ENCODE measurements at regions not wholly inside any gene's neighbourhood (a gene's known extent, or its start where the extent isn't known, plus 50 kb on each side); places are given as distances from the start of the nearest gene placed in this dataset.
A peak's percentile ranks its signal among the peaks of the same experiment; 100 is the strongest.

DNA sequence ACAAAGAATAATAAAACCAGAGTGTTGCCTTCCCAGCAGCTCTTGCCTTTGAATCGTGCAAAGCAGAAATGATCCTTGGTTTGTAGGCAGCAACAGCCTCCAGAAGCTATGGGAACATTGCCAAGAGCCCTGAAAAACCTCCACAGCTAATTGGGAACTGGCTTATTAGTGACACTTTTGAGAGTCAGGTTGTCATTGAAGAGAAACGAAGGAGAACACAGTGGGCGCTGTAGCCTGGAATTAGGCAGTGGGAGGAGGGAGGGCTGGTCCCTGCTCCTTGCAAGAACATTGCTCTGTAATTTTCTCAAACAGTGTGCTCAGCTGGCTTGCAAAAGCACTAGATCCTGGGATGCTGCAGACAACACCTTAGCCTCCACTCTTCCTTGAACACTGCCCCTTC lies 331.5 kb upstream of the EMCN start:
- no peak overlapping the region for H3K4me3 ChIP-seq (ENCODE audit: low read length)
- no peak for DNase-seq (ENCODE audit: low read depth)
- TF ChIP-seq, protein P1, sequence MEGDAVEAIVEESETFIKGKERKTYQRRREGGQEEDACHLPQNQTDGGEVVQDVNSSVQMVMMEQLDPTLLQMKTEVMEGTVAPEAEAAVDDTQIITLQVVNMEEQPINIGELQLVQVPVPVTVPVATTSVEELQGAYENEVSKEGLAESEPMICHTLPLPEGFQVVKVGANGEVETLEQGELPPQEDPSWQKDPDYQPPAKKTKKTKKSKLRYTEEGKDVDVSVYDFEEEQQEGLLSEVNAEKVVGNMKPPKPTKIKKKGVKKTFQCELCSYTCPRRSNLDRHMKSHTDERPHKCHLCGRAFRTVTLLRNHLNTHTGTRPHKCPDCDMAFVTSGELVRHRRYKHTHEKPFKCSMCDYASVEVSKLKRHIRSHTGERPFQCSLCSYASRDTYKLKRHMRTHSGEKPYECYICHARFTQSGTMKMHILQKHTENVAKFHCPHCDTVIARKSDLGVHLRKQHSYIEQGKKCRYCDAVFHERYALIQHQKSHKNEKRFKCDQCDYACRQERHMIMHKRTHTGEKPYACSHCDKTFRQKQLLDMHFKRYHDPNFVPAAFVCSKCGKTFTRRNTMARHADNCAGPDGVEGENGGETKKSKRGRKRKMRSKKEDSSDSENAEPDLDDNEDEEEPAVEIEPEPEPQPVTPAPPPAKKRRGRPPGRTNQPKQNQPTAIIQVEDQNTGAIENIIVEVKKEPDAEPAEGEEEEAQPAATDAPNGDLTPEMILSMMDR (conservative IDR thresholded peaks at IDR 0.05; ENCODE audit: low read length): no peak

DNA sequence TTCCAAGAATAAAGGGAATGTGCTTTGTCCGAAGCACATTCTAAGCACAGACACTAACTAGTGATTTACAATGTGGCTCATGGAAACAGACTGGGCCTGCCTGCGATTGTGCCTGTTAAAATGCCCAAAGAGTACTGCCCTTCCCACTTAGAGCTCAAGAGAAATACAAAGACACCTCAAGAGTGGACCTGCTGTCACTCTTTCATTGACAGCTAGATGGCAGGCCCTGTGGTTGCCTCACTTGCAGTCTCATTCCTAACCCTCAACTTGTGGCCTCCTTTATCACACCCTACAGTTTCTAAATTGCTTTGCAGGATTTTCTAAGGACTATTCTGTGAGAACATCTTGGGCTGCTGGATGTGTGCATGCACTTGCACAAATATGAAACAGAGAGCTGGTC lies 331.0 kb upstream of the EMCN start:
- H3K4me3 ChIP-seq (ENCODE audit: low read length): no peak overlapping the region
- DNase-seq (ENCODE audit: low read depth): no peak
- TF ChIP-seq, protein P1 (conservative IDR thresholded peaks at IDR 0.05; ENCODE audit: low read length): no peak; the same call in 1 of the 2 replicates

DNA sequence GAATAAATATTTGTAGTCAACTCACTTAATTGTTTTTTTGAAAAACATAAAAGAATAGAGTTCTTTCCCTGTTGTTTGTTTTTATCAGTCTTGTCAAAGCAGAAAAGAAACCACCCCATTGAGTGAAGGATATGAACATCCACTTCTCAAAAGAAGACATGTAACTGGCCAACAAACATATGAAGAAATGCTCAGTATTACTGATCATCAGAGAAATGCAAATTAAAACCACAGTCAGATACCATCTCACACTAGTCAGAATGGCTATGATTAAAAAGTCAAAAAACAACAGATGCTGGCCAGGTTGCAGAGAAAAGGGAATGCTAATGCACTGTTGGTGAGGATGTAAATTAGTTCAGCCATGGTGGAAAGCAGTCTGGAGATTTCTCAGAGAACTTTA lies 326.1 kb upstream of the EMCN start:
- no peak overlapping the region for H3K4me3 ChIP-seq (ENCODE audit: low read length)
- DNase-seq (ENCODE audit: low read depth): peak; percentile 20
- TF ChIP-seq, protein P1 (conservative IDR thresholded peaks at IDR 0.05; ENCODE audit: low read length): no peak

DNA sequence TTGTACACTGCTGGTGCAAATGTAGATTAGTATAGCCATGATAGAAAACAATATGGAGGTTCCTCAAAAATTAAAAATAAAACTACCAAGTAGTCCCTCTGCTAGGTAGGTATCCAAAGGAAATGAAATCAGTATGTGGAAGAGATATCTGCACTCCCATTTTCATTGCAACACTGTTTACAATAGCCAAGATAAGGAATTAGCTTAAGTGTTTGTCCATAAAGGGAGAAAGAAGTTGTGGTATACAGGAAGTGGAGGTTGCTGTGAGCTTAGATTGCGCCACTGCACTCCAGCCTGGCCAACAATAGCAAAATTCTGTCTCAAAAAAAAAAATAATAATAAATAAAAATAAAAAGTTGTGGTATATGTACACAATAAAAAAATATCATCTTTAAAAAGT lies 325.0 kb upstream of the EMCN start:
- no peak overlapping the region for H3K4me3 ChIP-seq (ENCODE audit: low read length)
- no peak for DNase-seq (ENCODE audit: low read depth)
- TF ChIP-seq, protein P1 (conservative IDR thresholded peaks at IDR 0.05; ENCODE audit: low read length): no peak

DNA sequence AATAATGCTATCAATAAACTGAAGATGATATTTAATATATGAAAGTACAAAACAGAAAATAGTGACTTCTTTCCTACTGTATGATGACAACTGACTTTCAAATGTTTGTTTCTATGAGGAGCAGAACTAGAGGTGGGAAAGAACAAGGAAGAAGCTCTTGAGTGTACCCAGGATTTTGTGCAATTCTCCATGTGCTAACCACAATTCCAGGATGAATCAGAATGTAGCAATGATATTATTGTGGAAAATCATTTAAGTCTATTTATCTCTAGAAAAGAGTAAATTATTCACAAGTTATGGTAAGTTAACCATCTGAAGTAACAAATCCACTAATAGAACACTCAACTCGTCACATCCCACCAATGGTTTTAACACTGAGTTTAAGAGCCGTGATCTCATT lies 324.1 kb upstream of the EMCN start:
- TF ChIP-seq, protein P1 (conservative IDR thresholded peaks at IDR 0.05; ENCODE audit: low read length): no peak
- no peak overlapping the region for H3K4me3 ChIP-seq (ENCODE audit: low read length)
- DNase-seq (ENCODE audit: low read depth): peak; percentile 31

DNA sequence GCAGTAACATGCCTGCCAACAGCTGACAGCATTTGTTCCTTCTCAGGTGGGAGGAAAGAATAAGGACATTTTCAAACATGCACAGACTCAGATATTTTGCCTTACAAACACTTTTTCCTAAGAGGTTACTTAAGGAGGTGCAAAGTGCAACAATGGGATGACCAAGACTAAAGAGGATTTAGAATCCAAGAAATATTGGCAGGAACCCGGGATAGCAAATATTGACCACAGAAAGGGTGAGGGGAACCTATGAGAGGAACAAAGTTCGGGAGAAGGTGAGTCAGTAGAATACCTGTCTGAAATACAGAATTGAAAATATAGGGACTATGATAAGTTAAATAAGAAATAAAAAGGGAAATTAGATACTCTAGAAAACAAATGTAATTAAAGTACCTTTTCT lies 321.9 kb upstream of the EMCN start:
- no peak for DNase-seq (ENCODE audit: low read depth)
- H3K4me3 ChIP-seq (ENCODE audit: low read length): no peak overlapping the region
- TF ChIP-seq, protein P1 (conservative IDR thresholded peaks at IDR 0.05; ENCODE audit: low read length): no peak

DNA sequence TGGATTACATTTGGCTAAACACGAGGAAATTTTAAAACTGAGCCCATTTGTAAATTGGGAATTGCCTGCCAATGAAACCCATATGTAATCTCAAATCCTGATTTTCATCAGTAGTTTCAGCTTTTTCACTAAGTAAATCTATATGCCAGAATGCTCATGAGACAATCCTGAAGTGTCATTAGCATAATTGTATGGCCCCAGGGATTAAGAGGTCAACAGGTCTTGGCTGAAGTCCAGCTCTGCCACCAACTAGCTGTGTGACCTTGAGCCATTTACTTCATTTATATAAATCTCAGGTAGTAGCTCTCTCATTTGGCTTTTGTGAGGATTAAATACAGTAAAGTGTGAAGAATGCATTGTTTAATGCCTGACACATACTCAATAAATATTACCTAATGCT lies 320.5 kb upstream of the EMCN start:
- DNase-seq (ENCODE audit: low read depth): no peak
- H3K4me3 ChIP-seq (ENCODE audit: low read length): no peak overlapping the region
- TF ChIP-seq, protein P1 (conservative IDR thresholded peaks at IDR 0.05; ENCODE audit: low read length): no peak
